DMS 273 (cell line): ENCODE measurements at regions not wholly inside any gene's neighbourhood (a gene's known extent, or its start where the extent isn't known, plus 50 kb on each side); places are given as distances from the start of the nearest gene placed in this dataset.

Experiments
- DNase-seq: peaks from one replicate; lab custom pipeline; 2025; ENCODE audit not compliant: unreplicated experiment; lab: John Stamatoyannopoulos, UW

DNA sequence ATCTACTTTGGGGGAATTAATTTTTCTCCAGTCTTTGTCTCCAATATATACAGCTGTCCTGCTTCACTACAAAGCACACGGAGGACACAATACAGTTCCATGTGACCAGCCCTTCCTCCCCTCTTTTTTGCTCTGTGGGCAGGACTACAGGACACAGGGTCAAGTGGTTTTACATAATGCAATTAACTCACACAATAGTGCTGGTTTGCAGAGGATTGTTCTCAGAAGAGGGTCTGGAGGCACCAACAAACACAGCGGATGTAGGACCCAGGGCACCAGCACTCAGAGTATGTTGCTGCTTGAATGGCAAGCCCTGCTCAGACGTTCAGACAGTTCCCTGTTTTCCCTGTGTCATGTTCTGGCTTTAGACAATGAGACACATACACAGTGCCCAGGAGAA, 52.0 kb upstream of the NPTX2 start:
- DNase-seq: no peak

- DNase-seq: no peak
Measured at GRCh38 chr7:98562871-98563495, 54.1 kb upstream of the NPTX2 start.

GRCh38 chr7:98562381-98562823, 54.7 kb upstream of the NPTX2 start:
- DNase-seq: no peak

- peak; percentile 88 for DNase-seq
Measured at GRCh38 chr7:98559958-98560357, 57.1 kb upstream of the NPTX2 start.

DNA sequence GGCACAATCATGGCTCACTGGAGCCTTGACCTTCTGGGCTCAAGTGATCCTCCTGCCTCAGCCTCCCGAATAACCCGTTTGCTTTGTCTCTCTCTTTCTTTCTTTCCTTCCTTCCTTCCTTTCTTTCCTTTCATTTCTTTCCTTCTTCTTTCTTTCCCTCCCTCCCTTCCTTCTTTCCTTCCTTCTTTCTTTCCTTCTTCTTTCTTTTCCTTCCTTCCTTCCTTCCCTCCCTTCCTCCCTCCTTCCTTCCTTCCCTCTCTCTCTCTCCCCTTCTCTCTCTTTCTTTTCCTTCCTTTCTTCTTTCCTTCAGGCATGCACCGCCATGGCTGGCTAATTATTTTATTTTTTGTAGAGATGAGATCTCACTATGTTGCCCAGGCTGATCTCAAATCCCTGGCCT, 57.9 kb upstream of the NPTX2 start:
- DNase-seq: no peak

GRCh38 chr7:98557538-98558031, 59.5 kb upstream of the NPTX2 start:
- DNase-seq: peak; percentile 75

DNA sequence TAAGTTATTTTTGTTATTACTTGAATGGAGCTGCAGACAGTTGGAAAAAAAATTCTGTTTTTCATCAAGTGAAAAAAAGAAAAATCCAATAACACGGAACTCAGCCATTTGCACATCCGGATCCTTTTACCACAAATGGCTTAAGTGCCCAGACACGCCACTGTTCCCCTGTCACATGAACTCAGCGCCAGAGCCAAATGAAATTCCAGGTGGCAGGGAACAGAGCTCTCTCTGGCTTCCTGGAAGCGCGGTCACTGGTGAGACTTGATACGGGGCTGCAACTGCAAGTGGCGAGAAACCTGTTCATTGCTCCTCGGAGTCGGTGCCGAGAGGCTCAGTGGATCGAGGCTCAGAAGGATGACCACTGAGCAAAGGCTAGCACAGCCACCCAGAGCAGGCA, 60.8 kb upstream of the NPTX2 start:
- DNase-seq: peak; percentile 46

GRCh38 chr7:98555403-98555802, 61.7 kb upstream of the NPTX2 start:
- peak; percentile 48 for DNase-seq

GRCh38 chr7:98553666-98554065, 63.4 kb upstream of the NPTX2 start:
- peak; percentile 67 for DNase-seq

- DNase-seq: no peak
Measured at GRCh38 chr7:98551611-98552273, 65.3 kb upstream of the NPTX2 start.

DNA sequence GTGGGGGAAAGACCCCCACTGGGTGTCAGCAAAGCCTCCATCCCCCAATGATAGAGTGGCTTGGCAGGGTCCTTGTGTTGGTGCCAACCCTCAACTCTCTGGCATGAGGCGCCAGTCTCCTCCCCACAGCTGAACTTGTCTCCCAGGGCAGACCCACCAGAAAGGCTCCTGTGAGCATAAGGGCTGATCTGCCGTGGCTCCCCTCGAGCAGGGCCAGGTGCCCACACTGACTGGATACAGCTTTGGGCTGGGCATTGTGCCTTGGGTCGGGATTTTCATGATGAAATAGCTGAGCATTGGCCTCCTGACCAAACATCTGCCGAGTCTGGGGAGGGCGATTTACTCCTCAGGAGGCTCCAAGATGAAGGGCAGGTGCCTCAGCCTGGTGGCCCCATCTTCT, 68.1 kb upstream of the NPTX2 start:
- DNase-seq: peak; percentile 64

GRCh38 chr7:98548370-98548769, 68.7 kb upstream of the NPTX2 start:
- DNase-seq: no peak

DNA sequence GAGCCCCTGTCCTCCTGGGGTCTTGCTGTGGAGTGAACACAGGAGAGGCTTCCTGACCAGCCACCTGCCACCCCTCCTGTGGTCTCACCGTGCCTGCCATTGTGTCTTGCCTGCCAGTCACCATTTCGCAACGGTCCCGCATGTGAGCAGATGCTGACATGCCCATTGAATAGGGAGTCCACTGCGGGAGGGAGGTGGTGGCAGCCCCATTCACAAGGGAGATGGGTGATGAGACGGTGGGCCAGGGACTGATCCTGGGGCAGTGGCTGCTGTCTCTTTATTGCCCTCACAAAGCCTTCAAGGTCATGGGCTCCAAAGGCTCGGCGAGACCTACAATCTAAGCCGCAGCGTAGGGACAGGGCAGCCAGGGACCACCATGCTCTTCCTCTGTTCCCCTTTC, 76.0 kb upstream of the NPTX2 start:
- no peak for DNase-seq

GRCh38 chr7:98539865-98540264, 77.2 kb upstream of the NPTX2 start:
- DNase-seq: no peak

GRCh38 chr7:98536803-98537202, 80.3 kb upstream of the NPTX2 start:
- no peak for DNase-seq

GRCh38 chr7:98534493-98534892, 82.6 kb upstream of the NPTX2 start:
- DNase-seq: no peak

DNA sequence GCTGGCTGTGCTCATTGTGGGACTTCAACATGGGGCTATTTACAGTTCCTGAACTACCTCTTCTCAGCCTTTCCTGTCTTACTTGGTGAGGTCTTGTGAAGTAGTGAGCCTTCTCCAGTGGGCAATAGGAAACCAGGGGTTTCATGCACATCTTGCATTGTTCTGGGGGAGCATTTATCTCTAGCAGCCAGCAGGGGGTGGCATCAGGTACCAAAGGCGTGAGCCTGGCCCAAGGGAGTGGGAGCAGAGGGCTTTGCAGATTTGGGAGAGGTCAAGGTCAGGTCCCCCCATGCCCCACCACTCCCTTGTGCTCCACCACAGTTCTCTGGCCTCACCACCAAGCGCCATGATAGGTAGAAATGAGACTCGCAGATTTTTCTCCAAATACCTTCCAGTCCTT, 85.4 kb upstream of the NPTX2 start:
- DNase-seq: peak; percentile 13

DNA sequence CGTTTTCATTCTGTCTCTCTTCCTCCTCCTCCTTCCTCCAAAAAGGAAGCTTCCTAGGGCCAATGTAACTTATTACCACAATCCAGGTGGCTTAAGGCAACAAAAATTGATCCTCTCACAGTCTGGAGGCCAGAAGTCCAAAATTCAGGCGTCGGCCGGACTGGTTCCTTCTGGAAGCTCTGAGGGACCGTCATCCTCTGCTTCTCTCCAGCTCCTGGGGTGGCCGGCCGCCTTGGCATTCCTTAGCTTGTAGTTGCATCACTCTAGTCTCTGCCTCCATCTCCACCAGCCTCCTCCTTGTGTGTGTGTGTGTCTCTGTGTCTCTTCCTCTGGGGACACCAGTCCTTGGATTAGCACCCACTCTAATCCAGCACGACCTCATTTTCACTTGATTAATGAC, 89.0 kb upstream of the NPTX2 start:
- DNase-seq: no peak

DNA sequence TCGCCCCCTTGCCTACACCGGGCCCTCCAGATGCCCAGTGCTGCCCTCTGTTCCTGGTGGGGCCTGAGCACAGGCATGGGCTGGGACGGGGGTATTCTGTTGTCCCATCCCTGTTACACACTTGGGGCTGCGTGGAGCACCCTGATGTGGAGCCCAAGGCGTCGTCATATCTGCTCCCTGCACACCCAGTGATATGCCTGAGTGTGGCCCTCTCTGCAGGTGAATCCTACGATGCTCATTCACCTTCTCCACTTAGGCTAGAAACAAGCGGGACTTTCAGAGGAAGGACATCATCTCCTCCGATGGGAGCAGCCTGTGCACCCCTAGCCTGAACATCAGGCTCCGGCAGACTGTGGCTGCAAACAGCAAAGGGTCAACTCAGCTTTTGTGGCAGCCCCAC, 91.0 kb upstream of the NPTX2 start:
- DNase-seq: no peak

DNA sequence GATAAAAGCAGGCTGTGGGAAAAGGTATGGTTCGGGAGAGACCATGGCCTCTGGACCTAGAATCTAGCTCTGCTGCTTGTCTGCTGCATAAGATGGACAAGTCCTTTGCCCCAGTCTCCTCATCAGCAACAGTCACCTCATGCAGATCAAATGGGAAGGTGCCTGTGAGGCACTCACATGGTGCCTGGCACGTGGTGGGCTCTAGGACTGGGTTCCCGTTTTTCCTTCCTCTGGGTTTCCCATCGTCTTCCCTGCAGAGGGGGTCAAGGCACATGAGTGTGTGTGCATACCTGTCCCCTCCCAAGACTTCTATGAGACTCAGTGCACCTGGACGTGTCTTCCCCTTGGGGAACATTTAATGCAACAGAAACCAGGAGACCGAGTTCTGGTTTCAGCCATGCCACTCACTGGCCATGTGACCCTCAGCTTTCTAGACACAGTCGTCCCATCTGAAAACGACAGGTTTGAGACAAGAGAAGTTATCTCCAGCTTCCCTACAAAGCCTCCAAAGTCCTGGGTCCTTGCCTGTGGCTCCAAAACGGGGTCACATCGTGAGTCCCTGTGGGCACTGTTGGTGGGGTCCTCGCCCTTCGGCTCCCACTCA, 95.9 kb upstream of the NPTX2 start:
- no peak for DNase-seq

- peak; percentile 17 for DNase-seq
Measured at GRCh38 chr7:98520356-98520951, 96.6 kb upstream of the NPTX2 start.
